GM18858 (cell line): ENCODE measurements at regions not wholly inside any gene's neighbourhood (a gene's known extent, or its start where the extent isn't known, plus 50 kb on each side); places are given as distances from the start of the nearest gene placed in this dataset.
"Not testable (repeated sequence)": the region's sequence is repeated elsewhere in the genome, so short reads cannot be mapped to it uniquely, and the experiment has no call there.

Experiments
- ATAC-seq: cut with Tn5 transposase; IDR thresholded peaks from one replicate; pipeline ENCODE4 v1.9.1; 2021; ENCODE audit not compliant: unreplicated experiment

GRCh38 chr3:30457081-30457480, 149.3 kb upstream of the TGFBR2 start:
- ATAC-seq: no peak

DNA sequence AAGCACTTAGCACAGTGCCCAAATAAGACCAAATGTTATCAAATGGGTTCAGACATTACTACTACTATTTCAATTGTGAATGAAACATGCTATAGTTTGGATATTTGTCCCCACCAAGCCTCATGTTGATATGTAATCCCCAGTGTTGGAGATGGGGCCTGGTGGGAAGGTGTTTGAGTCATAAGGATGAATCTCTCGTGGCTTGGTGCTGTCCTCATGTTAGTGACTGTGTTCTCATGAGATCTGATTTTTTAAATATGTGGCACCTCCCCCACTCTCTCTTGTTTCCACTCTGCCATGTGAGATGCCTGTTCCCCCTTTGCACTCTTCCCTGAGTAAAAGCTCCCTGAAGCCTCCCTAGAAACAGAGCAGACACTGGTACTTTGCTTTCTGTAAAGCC, 148.7 kb upstream of the TGFBR2 start:
- ATAC-seq: no peak

DNA sequence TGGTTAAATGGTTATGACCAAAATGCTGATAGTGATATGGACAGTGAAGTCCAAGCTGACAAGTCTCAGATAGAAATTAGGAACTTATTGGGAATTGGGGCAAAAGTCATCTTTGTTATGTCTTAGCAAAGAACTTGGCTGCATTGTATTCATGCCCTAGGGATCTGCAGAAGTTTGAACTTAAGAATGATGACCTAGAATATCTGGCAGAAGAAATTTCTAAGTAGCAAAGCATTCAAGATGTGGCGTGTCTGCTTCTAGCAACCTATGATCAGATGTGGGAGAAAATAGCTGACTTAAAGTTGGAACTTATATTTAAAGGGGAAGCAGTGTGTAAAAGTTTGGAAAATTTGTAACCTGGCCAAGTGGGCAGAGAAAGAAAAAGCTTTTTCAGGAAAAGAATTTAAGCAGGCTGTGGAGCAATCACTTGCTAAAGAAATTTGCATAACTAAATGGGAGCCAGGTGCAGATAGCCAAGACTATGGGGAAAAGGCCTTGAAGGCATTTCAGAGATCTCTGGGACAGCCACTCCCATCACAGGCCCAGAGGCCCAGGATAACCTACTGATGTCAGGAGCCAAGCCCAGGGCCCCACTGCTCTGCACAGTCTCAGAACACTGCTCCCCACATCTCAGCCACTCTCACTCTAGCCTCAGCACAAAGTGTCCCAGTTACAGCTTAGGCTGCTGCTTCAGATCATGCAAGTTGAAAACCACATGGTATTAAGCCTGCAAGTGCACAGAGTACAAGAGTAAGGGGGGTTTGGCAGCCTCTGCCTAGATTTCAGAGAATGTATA, 147.8 kb upstream of the TGFBR2 start:
- no peak for ATAC-seq

DNA sequence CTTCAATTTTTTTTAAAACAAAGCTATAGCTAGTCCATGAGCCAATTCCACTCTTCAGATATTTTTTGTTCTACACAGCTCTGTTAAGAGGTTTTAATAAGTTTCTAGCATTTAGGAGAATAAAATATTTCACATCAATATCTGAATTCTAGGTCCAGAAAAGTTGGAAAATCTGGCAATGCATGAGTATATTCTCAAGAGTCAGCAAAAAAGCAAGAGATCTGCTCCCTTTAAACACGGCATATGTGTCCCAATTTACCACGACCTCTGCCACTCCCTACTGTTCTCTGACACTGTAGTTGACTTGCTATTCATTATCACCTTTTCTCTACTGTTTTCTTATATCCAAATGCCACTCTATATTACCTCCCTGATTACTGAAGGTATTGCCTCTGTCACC, 145.1 kb upstream of the TGFBR2 start:
- ATAC-seq: no peak

DNA sequence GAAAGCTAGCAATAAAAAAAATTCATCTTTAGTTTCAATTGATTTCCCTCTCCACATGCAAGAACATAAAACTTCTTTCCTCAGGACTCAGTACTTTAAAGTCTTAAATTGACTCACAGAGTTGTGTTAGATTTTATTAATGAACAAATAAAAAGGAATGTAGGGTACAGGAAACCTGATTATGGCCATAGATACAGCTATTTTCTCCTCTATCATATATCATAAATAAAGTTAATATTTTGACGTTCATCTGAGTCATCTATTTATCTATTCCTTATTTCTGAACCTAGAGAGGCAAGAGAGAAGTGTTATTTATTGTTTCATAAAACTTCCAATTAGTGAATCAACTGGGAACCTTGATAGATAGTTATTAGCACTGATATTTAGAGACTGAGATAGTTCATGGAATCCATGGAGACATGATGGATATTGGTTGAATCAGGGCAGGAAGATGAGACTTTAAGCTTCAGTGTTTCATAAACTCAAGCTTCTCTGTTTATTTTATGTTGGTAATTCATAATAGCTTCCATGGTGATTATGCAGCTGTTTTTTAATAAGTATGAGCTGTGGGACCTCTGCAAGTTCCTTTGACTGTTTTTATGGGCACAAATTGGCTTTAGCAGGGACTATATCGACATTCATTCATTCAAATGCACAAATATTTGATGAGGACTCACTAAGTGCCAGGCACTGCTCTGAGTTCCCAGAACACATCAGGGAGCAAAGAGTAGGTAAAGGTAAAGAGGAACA, 143.5 kb upstream of the TGFBR2 start:
- ATAC-seq: no peak

GRCh38 chr3:30464381-30464780, 142.0 kb upstream of the TGFBR2 start:
- no peak for ATAC-seq

GRCh38 chr3:30465454-30465853, 140.9 kb upstream of the TGFBR2 start:
- no peak for ATAC-seq

DNA sequence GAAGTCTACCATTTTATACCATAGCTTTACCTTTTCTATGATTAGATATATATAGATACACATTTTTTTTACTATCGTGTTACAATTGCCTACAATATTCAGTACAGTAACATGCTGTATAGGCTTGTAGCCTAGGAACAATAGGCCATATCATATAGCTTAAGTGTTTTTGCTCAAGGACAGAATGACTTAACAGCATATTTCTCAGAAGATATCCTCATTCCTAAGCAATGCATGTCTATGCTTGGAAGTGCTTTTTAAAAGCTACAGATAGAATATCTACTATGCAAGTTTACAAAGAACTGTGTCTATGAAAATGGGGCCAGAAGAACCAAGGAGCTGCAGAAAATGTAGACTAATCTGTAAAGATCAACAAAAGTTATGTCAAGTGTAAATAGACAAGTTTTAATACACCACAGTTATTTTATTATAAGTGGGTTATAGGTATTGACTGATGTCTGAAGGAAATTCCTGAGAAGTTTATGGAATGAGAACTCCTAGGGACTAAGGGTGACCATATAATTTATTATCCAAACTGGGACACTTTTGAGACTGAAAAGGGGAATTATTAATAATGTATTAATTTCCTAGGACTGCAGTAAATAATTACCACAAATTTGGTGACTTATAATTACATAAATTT, 138.7 kb upstream of the TGFBR2 start:
- no peak for ATAC-seq

DNA sequence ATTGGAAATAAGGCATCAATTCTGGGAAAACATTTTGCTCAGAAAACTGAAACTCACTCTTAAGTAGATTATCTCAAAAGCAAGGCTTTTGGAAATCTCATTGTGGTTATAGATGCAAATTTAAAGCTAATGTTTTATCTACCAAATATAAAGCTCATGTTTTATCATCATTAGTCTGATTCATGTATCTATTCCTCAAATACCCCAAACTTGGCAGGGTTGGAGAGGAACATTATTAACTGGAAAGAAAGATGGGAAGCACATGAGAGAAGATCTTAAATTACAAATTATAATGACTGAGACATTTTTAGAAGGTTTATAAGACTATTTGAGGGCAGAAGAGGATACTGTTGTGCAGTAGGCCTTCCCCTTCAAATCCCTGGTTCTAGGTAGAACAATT, 137.3 kb upstream of the TGFBR2 start:
- no peak for ATAC-seq

DNA sequence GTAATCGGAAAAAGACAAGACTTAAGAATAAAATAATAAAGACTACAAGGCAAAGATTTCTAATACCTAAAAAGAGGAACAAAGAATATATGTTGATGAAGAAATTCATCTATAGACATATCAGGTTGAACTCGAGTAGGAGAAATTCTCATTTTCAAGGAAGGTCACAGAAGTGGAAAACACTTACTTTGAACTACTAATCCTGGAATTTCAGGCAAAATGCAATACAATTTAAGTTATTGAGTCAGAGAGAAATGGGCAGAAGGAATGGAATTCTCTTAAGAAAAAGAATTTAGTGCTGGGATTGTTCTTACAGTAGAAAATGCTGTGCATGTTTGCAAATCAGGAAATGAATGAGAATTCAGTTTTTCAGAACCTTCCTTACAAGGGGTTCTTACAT, 135.9 kb upstream of the TGFBR2 start:
- no peak for ATAC-seq

DNA sequence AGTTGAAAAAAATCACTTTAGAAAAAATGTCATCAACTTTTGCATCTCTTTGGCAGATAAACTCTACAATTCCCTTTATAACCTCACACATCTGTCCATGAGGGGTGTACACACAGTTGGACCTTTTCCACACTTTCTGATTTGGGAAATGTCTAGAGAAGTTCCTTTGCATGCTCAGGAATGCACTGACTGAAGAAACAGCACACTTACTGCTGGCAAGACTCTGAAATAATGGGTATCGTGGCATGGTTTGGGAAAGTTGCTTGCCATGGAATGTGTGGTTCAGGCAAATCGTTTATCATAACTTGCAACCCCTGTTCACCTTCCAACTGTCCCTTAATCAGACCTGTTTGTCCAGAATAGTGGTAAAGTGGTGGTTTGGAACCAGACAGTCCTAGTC, 135.3 kb upstream of the TGFBR2 start:
- no peak for ATAC-seq

- no peak for ATAC-seq
Observed at GRCh38 chr3:30471796-30472489, 134.5 kb upstream of the TGFBR2 start.

GRCh38 chr3:30473374-30474051, 132.9 kb upstream of the TGFBR2 start:
- ATAC-seq: no peak

- ATAC-seq: no peak
Observed at GRCh38 chr3:30474371-30474770, 132.0 kb upstream of the TGFBR2 start.

DNA sequence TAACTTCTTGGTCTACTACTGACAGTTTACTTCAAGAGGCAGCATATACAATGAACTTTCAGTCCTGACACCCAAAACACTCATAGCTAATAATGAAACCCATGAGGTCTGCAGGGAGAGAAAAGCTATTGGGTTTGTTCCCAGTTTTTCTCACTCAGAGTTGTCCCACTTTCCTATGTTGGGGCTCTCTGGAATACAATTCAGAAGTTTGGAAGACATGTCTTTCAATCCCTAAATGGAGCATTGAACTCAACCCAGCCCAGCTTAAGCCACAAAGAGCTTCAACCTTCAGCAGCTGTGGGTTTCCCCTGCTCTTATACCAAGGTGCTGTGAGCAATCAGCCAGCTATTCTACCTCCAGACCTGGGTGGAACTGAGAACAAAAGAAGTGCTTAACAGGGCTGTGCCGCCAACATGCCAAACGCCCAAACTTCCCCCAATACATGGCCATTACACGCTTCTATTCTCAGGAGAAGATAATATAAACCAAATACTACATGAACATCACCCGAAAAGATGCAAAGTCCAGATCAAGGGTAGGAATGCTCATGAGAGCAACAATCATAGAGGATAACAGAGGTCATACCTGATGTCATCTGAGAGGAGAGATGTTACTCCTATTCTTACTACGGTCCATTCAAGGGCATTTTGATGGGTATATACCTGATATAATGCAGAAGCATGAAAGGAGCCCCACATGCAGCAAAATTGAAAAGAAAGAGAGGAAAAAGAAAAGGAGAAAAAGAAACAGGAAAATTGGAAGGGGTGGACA, 131.2 kb upstream of the TGFBR2 start:
- ATAC-seq: peak; percentile 91

DNA sequence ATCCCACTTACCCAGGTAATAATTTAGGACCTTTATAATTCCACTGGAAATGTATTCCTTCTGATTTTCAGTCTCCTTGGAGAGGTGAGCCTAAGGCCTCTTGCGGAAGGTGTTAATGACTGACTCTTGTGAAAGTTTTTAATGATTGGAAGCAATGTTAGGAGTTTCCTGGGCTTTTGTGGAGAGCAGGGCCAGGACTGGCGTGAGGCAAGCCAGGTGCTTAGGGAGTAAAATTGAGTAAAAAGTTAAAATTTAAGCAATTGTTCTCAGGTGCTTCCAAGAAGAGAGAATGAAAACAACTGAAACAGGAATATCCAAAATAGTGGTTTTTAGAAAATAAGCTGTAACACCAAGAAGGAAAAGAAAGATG, 130.6 kb upstream of the TGFBR2 start:
- ATAC-seq: no peak

- peak; percentile 36 for ATAC-seq
Observed at GRCh38 chr3:30476368-30477084, 129.9 kb upstream of the TGFBR2 start.

DNA sequence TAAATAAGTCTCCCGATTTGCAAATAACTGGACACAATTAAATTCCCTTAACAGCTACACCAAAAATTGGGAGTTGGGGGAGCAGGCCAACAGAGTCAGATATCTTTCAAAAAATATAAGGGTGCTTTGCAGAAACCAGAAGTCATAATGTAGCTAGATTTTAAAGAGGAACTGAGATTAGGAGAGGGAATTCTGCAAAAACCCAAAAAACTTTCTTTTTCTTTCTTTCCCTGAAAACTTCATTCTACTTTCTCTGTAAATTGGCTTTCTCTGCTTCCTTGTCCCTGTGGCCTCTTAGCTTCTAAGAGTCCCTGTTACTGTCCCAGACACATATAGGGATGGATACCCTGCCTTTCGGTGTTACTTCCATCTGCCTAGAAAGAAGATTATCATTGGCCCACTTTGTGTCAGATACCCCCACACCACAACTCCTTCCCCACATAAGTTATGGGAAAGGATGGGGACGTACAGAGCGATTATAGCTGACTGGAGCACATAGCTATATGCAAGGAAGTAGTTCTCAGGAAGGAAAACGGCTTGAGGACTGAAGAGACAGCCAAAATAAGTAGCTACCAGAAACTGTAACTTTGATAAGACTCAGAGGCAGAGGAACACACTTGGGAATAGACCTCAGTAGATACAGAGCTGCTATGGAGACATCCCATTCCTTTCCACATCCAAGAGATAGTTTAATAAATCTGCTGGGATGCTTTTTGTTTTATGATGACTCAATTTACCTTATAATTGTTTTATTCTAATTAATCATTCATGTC, 129.1 kb upstream of the TGFBR2 start:
- ATAC-seq: no peak

- ATAC-seq: not testable (repeated sequence)
Observed at GRCh38 chr3:30479737-30480136, 126.7 kb upstream of the TGFBR2 start.
